ENCODE measurements at regions not wholly inside any gene's neighbourhood (a gene's known extent, or its start where the extent isn't known, plus 50 kb on each side); places are given as distances from the start of the nearest gene placed in this dataset.

DNA sequence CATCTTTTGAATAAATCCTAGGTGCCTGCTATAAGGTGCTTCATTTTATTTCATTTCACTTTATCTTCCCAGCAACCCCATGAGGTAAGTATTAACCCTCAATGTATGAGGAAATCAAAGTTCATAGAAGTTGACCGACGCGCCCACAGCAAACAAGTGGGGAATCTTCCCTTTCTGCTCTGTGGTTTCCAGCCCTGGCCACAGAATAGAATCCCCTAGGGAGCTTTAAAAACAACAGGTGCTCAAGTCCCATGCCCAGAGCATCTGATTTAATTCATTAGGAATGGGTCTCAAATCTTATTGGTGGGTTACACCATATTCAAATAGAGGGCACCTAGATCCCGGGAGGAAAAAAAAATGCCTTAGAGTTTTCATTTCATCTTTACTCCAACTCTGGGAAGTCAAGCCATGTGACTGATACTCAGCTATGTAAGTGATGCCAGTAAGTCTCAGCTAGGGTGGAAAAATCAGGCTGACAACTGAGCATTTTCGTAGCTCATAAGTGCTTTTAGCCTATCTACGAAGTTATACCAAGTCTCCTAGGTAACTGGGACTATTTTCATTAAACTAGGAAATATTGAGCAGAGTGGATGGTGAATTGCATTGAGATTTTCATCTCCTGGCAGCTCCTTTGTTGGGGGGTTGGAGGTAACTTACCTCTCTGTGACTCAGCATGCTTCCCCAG lies 353.4 kb upstream of the SLC30A5 start:
- no peak for TF ChIP-seq POLR2A (IDR thresholded peaks at IDR 0.05)
- TF ChIP-seq CTCF (IDR thresholded peaks at IDR 0.05 in 8 of 11, conservative IDR thresholded peaks at IDR 0.05 in 3 of 11) = no peak
